SK-MEL-5 (cell line): ENCODE measurements at regions not wholly inside any gene's neighbourhood (a gene's known extent, or its start where the extent isn't known, plus 50 kb on each side); places are given as distances from the start of the nearest gene placed in this dataset.
"Not testable (repeated sequence)": the region's sequence is repeated elsewhere in the genome, so short reads cannot be mapped to it uniquely, and the experiment has no call there.

Experiments used
- DNase-seq: peaks from one replicate; pipeline ENCODE4 v3.0.0-alpha.2; 2016; ENCODE audit warnings: low read depth, low spot score
- in situ Hi-C: cut with HindIII; loops from 2 replicates; pipeline ENCODE4 v1.10.0; 2016; ENCODE audit warnings: low sequenced_read_pairs, high pct_unique_total_duplicates, low pct_unique_long_range_greater_than_20kb

GRCh38 chr7:112584290-112584689, 103.5 kb downstream of the LSMEM1 start:
- in situ Hi-C loops = no loop called here

GRCh38 chr7:112587504-112587903, 106.7 kb downstream of the LSMEM1 start:
- DNase-seq = no peak
- in situ Hi-C loops = no loop called here

More at GRCh38 chr7:112584290-112584689, 103.5 kb downstream of the LSMEM1 start:
- DNase-seq = no peak

- DNase-seq, in situ Hi-C loops: not testable (repeated sequence)
These were observed 111.9 kb downstream of the LSMEM1 start for GRCh38 chr7:112592565-112593263.

GRCh38 chr7:112594397-112594796, 113.6 kb downstream of the LSMEM1 start:
- DNase-seq = no peak
- in situ Hi-C loops = no loop called here

- in situ Hi-C loops = no loop called here
These were observed 115.5 kb downstream of the LSMEM1 start for GRCh38 chr7:112596260-112596659.

GRCh38 chr7:112596981-112597380, 116.2 kb downstream of the LSMEM1 start:
- DNase-seq = no peak
- in situ Hi-C loops = no loop called here

More at GRCh38 chr7:112596260-112596659, 115.5 kb downstream of the LSMEM1 start:
- DNase-seq = no peak

- DNase-seq = no peak
These were observed 122.9 kb downstream of the LSMEM1 start for GRCh38 chr7:112603673-112604072.

GRCh38 chr7:112610636-112611035, 129.8 kb downstream of the LSMEM1 start:
- DNase-seq = no peak
- in situ Hi-C loops = no loop called here

More at GRCh38 chr7:112603673-112604072, 122.9 kb downstream of the LSMEM1 start:
- in situ Hi-C loops = no loop called here

- DNase-seq = no peak
- in situ Hi-C loops = no loop called here
These were observed 134.9 kb downstream of the LSMEM1 start for GRCh38 chr7:112615701-112616100.

GRCh38 chr7:112616295-112616694, 135.5 kb downstream of the LSMEM1 start:
- DNase-seq = no peak
- in situ Hi-C loops = no loop called here

GRCh38 chr7:112619343-112619742, 138.6 kb downstream of the LSMEM1 start:
- in situ Hi-C loops = no loop called here
- DNase-seq = no peak

GRCh38 chr7:112622159-112622715, 141.4 kb downstream of the LSMEM1 start:
- DNase-seq = no peak
- in situ Hi-C loops = no loop called here

GRCh38 chr7:112624416-112624815, 143.6 kb downstream of the LSMEM1 start:
- in situ Hi-C loops = no loop called here

GRCh38 chr7:112630565-112630964, 149.8 kb downstream of the LSMEM1 start:
- in situ Hi-C loops = no loop called here
- no peak for DNase-seq

More at GRCh38 chr7:112624416-112624815, 143.6 kb downstream of the LSMEM1 start:
- no peak for DNase-seq

- DNase-seq = no peak
- in situ Hi-C loops = no loop called here
These were observed 153.3 kb downstream of the LSMEM1 start for GRCh38 chr7:112634107-112634506.

GRCh38 chr7:112635742-112636141, 154.5 kb downstream of the TMEM168 start:
- in situ Hi-C loops = no loop called here
- peak; percentile 27 for DNase-seq

- no peak for DNase-seq
- in situ Hi-C loops = no loop called here
These were observed 151.4 kb downstream of the TMEM168 start for GRCh38 chr7:112638675-112639400.

- DNase-seq = no peak
- in situ Hi-C loops = no loop called here
These were observed 149.5 kb downstream of the TMEM168 start for GRCh38 chr7:112640685-112641084.

GRCh38 chr7:112646783-112647182, 143.4 kb downstream of the TMEM168 start:
- no peak for DNase-seq
- in situ Hi-C loops = no loop called here
